Tibial nerve (tissue), 4 donors: ENCODE measurements at regions not wholly inside any gene's neighbourhood (a gene's known extent, or its start where the extent isn't known, plus 50 kb on each side); places are given as distances from the start of the nearest gene placed in this dataset.

Source experiments
- DNase-seq, 2 donors: peaks; one replicate each; pipeline ENCODE4 v3.0.0-alpha.2; 2019; ENCODE audit warnings: low spot score in 2 of 2
- H3K27ac ChIP-seq, 4 donors: fragments of 200-600 bp; sonication (generic) in 3 of 4; one replicate each; pipeline ENCODE4 v1.5.1; 2017 to 2019; ENCODE audit warnings: mild to moderate bottlenecking in 1 of 4
- H3K27me3 ChIP-seq, 2 donors: fragments of 200-600 bp; sonication (generic) in 1 of 2; one replicate each; pipeline versions ENCODE4 v1.5.1 to v1.6.0; 2017 to 2019
- H3K36me3 ChIP-seq, 3 donors: fragments of 200-600 bp; sonication (generic); one replicate each; pipeline ENCODE4 v1.5.1; 2018 to 2019
- H3K4me1 ChIP-seq, 4 donors: fragments of 200-600 bp; sonication (generic) in 3 of 4; one replicate each; pipeline ENCODE4 v1.5.1; 2017 to 2019
- H3K4me3 ChIP-seq, 4 donors: fragments of 200-600 bp; sonication (generic) in 3 of 4; one replicate each; pipeline ENCODE4 v1.5.1; 2017 to 2019; ENCODE audit warnings: mild to moderate bottlenecking in 1 of 4, moderate library complexity in 1 of 4
- H3K9me3 ChIP-seq, 4 donors: fragments of 200-600 bp; sonication (generic) in 3 of 4; one replicate each; pipeline ENCODE4 v1.5.1; 2017 to 2019
- CTCF ChIP-seq, 5 experiments: fragments of 200-600 bp in 3 of 5; fragments of 450-650 bp in 2 of 5; sonication (generic) in 3 of 5; IDR thresholded peaks; one replicate each; pipeline ENCODE4 v1.5.1; 2016 to 2019; ENCODE audit warnings: antibody characterized with exemption in 5 of 5, mild to moderate bottlenecking in 3 of 5, moderate library complexity in 2 of 5
- EP300 ChIP-seq, 2 donors: sonication (generic); formaldehyde crosslinking; IDR thresholded peaks; one replicate each; pipeline ENCODE4 v1.6.1; 2017; ENCODE audit warnings: antibody characterized with exemption in 2 of 2, mild to moderate bottlenecking in 1 of 2
- POLR2A ChIP-seq, 2 donors: fragments of 450-650 bp; IDR thresholded peaks; one replicate each; pipeline ENCODE4 v1.6.1; 2017; ENCODE audit warnings: antibody characterized with exemption in 2 of 2, mild to moderate bottlenecking in 2 of 2, moderate library complexity in 2 of 2
- WGBS, 2 donors: methylation state at CpG; one replicate each; pipeline ENCODE4 v1.1.5; 2018; 5-methylcytosine and 5-hydroxymethylcytosine counted together

DNA sequence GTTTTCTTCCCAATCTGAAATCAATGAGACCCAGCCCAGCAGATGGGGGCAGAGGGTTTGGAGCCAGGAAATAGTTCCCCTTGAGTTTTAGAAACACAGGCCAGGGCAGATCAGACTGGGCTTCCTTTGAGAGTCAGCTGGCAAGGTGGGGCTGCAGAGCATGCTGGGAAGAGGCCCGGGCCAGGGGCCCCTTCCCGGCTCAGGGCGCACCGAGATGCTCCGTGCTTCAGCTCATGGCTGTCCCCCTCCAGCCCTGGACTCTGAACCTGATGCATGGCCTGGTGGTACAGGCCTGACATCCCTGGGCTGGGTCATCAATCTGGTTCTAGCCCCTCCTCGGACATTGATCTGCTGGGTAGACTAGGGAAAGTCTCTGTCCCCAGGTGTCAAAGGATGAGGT lies 65.1 kb upstream of the RUNX3 start:
- no peak for DNase-seq
- H3K4me3 ChIP-seq: no peak overlapping the region
- H3K4me1 ChIP-seq: no peaks in the 10 kb centered on the region
- no peaks in the 10 kb centered on the region for H3K27me3 ChIP-seq
- no peaks in the 10 kb centered on the region for H3K36me3 ChIP-seq
- H3K27ac ChIP-seq: no peak overlapping the region
- TF ChIP-seq CTCF (IDR thresholded peaks at IDR 0.05) (no peak), POLR2A (IDR thresholded peaks at IDR 0.05) (no peak), EP300 (IDR thresholded peaks at IDR 0.05) (no peak)
- H3K9me3 ChIP-seq: peaks cover 0 to 12% (median 0%) of the 10 kb centered on the region in 4 donors
- WGBS, 2 donors: 59 to 79% methylated on average over 3 to 6 of the region's 6 CpGs

DNA sequence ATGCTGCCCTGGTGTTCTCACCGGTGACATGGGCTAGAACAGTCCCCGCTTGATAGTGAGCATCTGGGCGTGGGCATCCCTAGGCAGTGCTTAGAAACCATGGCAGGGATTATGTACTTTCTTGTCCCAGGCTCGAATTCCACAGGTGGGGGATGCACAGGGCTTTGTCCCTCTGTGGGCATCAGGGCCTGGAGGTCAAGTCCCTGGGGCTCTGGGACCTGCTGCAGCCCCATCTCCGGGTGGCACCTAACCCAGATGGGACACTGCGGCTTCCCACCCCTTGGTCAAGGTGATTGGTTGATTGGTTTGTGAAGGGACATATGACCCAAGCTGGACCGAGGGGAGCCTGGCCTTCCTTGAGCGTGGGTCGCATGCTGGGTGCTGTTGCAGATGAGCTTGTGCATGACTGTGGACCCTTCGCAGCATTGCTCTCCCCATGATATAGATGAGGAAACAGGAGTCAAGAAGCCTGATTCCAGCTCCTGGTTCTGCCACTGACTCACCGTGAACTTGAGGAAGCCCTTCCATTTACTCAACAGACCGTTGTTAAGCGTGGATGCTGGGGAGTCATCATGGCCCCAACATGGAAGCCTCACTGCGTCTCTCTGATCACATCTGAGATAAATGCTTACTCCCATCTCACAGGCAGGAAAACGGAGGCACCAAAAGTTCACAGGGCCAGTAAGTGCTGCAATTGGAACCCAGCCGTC lies 64.0 kb upstream of the RUNX3 start:
- no peak overlapping the region for H3K27ac ChIP-seq
- no peaks in the 10 kb centered on the region for H3K4me1 ChIP-seq
- 88 to 90% methylated on average over 13 to 16 of the region's 16 CpGs for WGBS, 2 donors
- H3K9me3 ChIP-seq: peaks cover 0 to 12% (median 0%) of the 10 kb centered on the region in 4 donors
- TF ChIP-seq EP300 (IDR thresholded peaks at IDR 0.05) (no peak), POLR2A (IDR thresholded peaks at IDR 0.05) (no peak), CTCF (IDR thresholded peaks at IDR 0.05) (no peak)
- H3K27me3 ChIP-seq: no peaks in the 10 kb centered on the region
- H3K4me3 ChIP-seq: no peak overlapping the region
- H3K36me3 ChIP-seq: no peaks in the 10 kb centered on the region
- no peak for DNase-seq

- Histone ChIP-seq H3K4me3 (no peak overlapping the region), H3K27ac (peak overlapping the region in 1 of 4 donors; percentile 74), H3K9me3 (peaks cover 0 to 12% (median 0%) of the 10 kb centered on the region in 4 donors), H3K27me3 (no peaks in the 10 kb centered on the region), H3K36me3 (no peaks in the 10 kb centered on the region), H3K4me1 (no peaks in the 10 kb centered on the region)
- TF ChIP-seq EP300 (IDR thresholded peaks at IDR 0.05): no peak
- no peak for TF ChIP-seq CTCF (IDR thresholded peaks at IDR 0.05)
- no peak for TF ChIP-seq POLR2A (IDR thresholded peaks at IDR 0.05)
- 56 to 63% methylated on average over 11 to 12 of the region's 12 CpGs for WGBS, 2 donors
- no peak for DNase-seq
Measured at GRCh38 chr1:24992761-24993211, 62.7 kb upstream of the RUNX3 start.

- Histone ChIP-seq H3K4me3 (no peak overlapping the region), H3K36me3 (no peaks in the 10 kb centered on the region), H3K27me3 (no peaks in the 10 kb centered on the region), H3K27ac (peak overlapping the region in 1 of 4 donors; percentile 74), H3K4me1 (no peaks in the 10 kb centered on the region), H3K9me3 (peaks cover 0 to 12% (median 0%) of the 10 kb centered on the region in 4 donors)
- no peak for DNase-seq
- no peak for TF ChIP-seq CTCF (IDR thresholded peaks at IDR 0.05)
- no peak for TF ChIP-seq POLR2A (IDR thresholded peaks at IDR 0.05)
- no peak for TF ChIP-seq EP300 (IDR thresholded peaks at IDR 0.05)
- 69 to 87% methylated on average over 11 of the region's 11 CpGs for WGBS, 2 donors
Measured at GRCh38 chr1:24992124-24992760, 62.2 kb upstream of the RUNX3 start.

DNA sequence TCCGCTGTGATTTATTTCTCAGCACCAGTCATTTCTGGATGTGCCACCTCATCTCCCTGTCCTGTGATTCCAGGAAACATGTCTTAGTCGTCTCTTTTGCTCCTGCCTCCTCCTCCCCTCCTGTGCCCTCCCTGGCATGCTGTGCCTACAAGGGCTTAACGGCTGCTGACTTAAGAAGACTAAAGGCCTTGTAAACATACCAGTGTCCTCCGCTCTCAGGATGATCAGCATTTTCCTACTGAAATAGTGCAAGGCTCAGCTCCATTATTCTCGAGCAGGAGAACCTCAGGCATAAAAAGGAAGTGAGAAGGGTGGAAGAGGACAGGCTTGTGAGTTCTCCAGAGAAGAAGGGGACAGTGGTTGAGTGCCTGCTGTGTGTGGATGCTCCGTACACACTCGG lies 61.6 kb upstream of the RUNX3 start:
- Histone ChIP-seq H3K27ac (peak overlapping the region in 1 of 4 donors; percentile 19), H3K27me3 (no peaks in the 10 kb centered on the region), H3K36me3 (no peaks in the 10 kb centered on the region), H3K9me3 (peaks cover 0 to 12% (median 0%) of the 10 kb centered on the region in 4 donors), H3K4me3 (no peak overlapping the region), H3K4me1 (no peaks in the 10 kb centered on the region)
- no peak for DNase-seq
- no peak for TF ChIP-seq CTCF (IDR thresholded peaks at IDR 0.05)
- TF ChIP-seq EP300 (IDR thresholded peaks at IDR 0.05): no peak
- no peak for TF ChIP-seq POLR2A (IDR thresholded peaks at IDR 0.05)
- WGBS, 2 donors: 61 to 67% methylated on average over 7 of the region's 7 CpGs
